GM23248 (cell line): ENCODE measurements at regions not wholly inside any gene's neighbourhood (a gene's known extent, or its start where the extent isn't known, plus 50 kb on each side); places are given as distances from the start of the nearest gene placed in this dataset.

ENCODE experiments used
- DNase-seq: peaks from one replicate; pipeline ENCODE4 v3.0.0-alpha.2; 2015
- H2AFZ ChIP-seq: fragments of 200-600 bp; sonication (generic); 2 replicates; pipeline ENCODE4 v1.6.1; 2016; ENCODE audit warnings: antibody characterized with exemption
- H3F3A ChIP-seq: fragments of 200-600 bp; sonication (generic); 2 replicates; pipeline ENCODE4 v1.6.1; 2016; ENCODE audit warnings: mild to moderate bottlenecking, antibody characterized with exemption, mixed run types; ENCODE audit not compliant: insufficient read depth
- H3K27ac ChIP-seq: fragments of 200-600 bp; sonication (generic); 2 replicates; pipeline ENCODE4 v1.5.1; 2016; ENCODE audit warnings: mild to moderate bottlenecking
- H3K27me3 ChIP-seq: fragments of 200-600 bp; sonication (generic); replicated peaks from 2 replicates; pipeline ENCODE4 v1.6.1; 2016; ENCODE audit warnings: mild to moderate bottlenecking; ENCODE audit not compliant: insufficient read depth
- H3K36me3 ChIP-seq: fragments of 200-600 bp; sonication (generic); 2 replicates; pipeline ENCODE4 v1.6.1; 2016; ENCODE audit warnings: low read depth, mild to moderate bottlenecking
- H3K4me1 ChIP-seq: fragments of 200-600 bp; sonication (generic); 2 replicates; pipeline ENCODE4 v1.6.1; 2016; ENCODE audit warnings: mild to moderate bottlenecking; ENCODE audit not compliant: insufficient read depth
- H3K4me2 ChIP-seq: fragments of 200-600 bp; sonication (generic); one replicate; pipeline ENCODE4 v1.6.1; 2016; ENCODE audit warnings: mild to moderate bottlenecking; ENCODE audit not compliant: unreplicated experiment
- H3K4me3 ChIP-seq: fragments of 200-600 bp; sonication (generic); 2 replicates; pipeline ENCODE4 v1.5.1; 2016; ENCODE audit warnings: mild to moderate bottlenecking
- H3K79me2 ChIP-seq: fragments of 200-600 bp; sonication (generic); 2 replicates; pipeline ENCODE4 v1.6.1; 2016; ENCODE audit warnings: mild to moderate bottlenecking; ENCODE audit not compliant: insufficient read depth
- H3K9ac ChIP-seq: fragments of 200-600 bp; sonication (generic); 2 replicates; pipeline ENCODE4 v1.6.1; 2016; ENCODE audit warnings: mild to moderate bottlenecking
- H3K9me2 ChIP-seq: fragments of 200-600 bp; sonication (generic); 2 replicates; pipeline ENCODE4 v1.6.1; 2016; ENCODE audit warnings: mixed run types, mild to moderate bottlenecking, moderate library complexity; ENCODE audit not compliant: insufficient read depth
- H3K9me3 ChIP-seq: fragments of 200-600 bp; sonication (generic); one replicate; pipeline ENCODE4 v1.6.1; 2017; ENCODE audit warnings: low read depth
- H4K20me1 ChIP-seq: fragments of 200-600 bp; sonication (generic); 2 replicates; pipeline ENCODE4 v1.6.0; 2016; ENCODE audit not compliant: insufficient read depth
- EZH2 ChIP-seq: fragments of 200-600 bp; sonication (generic); IDR thresholded peaks from 2 replicates; pipeline ENCODE4 v1.6.1; 2018; ENCODE audit warnings: antibody characterized with exemption, mild to moderate bottlenecking; ENCODE audit not compliant: insufficient read depth, poor library complexity, severe bottlenecking
- EZH2phosphoT487 ChIP-seq: fragments of 200-600 bp; sonication (generic); IDR thresholded peaks from 2 replicates; pipeline ENCODE4 v1.6.1; 2018; ENCODE audit warnings: antibody characterized with exemption, moderate library complexity, mild to moderate bottlenecking, low read depth; ENCODE audit not compliant: insufficient read depth
- WGBS, 2 experiments: methylation state at CpG; one replicate each; pipeline ENCODE4 v1.1.6; 2015 to 2017; ENCODE audit warnings: low lambda C conversion rate in 2 of 2, low coverage in 1 of 2; ENCODE audit errors: missing lambda C conversion rate in 2 of 2; 5-methylcytosine and 5-hydroxymethylcytosine counted together
- in situ Hi-C: fragments of 300-500 bp; cut with MboI; formaldehyde crosslinking; loops from 2 replicates; pipeline ENCODE4 v1.15.0; 2020

DNA sequence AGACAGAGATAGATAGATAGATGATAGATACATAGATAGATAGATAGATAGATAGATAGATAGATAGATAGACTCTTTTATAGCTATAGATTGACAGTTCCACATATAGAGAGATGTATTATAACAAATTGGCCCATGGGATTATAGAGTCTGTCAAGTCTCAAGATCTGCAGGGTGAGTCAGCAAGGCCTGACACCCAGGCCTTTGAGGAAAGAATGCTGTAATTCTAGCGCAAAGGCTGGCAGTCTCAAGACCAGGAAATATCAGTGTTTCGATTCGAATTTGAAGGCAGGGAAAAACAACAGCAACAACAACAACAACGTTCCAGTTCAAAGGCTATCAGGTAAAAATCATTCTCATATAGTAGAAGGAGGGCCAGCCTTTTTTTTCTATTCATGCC lies 339.2 kb upstream of the CDH9 start:
- no peak overlapping the region for H3K9ac ChIP-seq
- H3K27me3 ChIP-seq = no peaks in the 10 kb centered on the region
- no peak overlapping the region for H3K4me2 ChIP-seq
- no peaks in the 10 kb centered on the region for H3K9me3 ChIP-seq
- in situ Hi-C loops = no loop called here
- no peak overlapping the region for H3K27ac ChIP-seq
- no peaks in the 10 kb centered on the region for H3K9me2 ChIP-seq
- WGBS, 2 experiments = 35 to 36% methylated on average over 4 of the region's 4 CpGs
- TF ChIP-seq EZH2 (no peak), EZH2phosphoT487 (no peak)
- no peaks in the 10 kb centered on the region for H3K36me3 ChIP-seq
- H3K4me3 ChIP-seq = no peak overlapping the region
- H3F3A ChIP-seq = no peaks in the 10 kb centered on the region
- no peaks in the 10 kb centered on the region for H3K4me1 ChIP-seq
- no peak for DNase-seq
- H3K79me2 ChIP-seq = no peaks in the 10 kb centered on the region
- no peaks in the 10 kb centered on the region for H4K20me1 ChIP-seq
- no peak overlapping the region for H2AFZ ChIP-seq

DNA sequence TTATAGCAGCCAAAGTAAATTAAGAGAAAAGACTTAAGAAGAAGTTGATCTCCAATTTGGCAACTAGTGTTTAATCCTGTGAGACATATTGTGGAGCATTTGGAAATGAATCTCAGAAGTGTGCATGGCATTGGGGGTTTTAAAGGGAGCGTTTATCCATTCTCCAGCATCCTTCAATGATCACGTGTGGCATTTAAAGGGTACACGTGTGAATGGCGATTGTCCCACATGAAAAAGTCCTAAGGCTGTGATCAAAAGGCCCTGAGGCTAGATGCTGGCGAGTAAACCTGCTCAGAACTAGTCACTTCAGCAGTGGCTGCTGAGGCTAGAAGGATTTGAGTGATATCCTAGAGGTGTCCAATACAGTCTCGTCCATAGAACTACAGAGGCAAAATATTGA lies 315.6 kb upstream of the CDH9 start:
- Histone ChIP-seq H3K27me3 (no peaks in the 10 kb centered on the region), H3K4me3 (no peak overlapping the region), H3F3A (no peaks in the 10 kb centered on the region), H3K36me3 (no peaks in the 10 kb centered on the region), H3K9ac (no peak overlapping the region), H3K27ac (no peak overlapping the region), H3K79me2 (no peaks in the 10 kb centered on the region), H2AFZ (no peak overlapping the region), H3K9me2 (no peaks in the 10 kb centered on the region), H4K20me1 (no peaks in the 10 kb centered on the region), H3K9me3 (no peaks in the 10 kb centered on the region), H3K4me1 (no peaks in the 10 kb centered on the region), H3K4me2 (no peak overlapping the region)
- WGBS, 2 experiments = 10 to 23% methylated on average over 6 of the region's 6 CpGs
- TF ChIP-seq EZH2 (no peak), EZH2phosphoT487 (no peak)
- no peak for DNase-seq
- in situ Hi-C loops = no loop called here

DNA sequence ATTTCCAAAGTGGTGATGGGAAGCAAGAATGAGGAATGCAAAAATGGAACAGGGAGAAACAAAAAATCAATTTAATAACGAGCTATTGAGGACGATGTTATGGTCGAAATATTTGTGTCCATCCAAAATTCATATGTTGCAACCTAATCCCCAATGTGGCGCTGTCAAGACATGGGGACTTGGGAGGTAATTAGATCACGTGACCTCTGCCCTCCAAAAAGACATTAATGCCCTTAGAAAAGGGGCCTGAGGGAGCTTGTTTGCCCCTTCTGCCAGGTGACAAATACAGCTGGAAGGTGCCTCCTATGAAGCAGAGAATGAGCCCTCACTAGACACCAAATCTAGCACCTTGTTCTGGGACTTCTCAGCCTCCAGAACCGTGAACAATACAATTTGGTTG lies 315.2 kb upstream of the CDH9 start:
- no peaks in the 10 kb centered on the region for H4K20me1 ChIP-seq
- H3K9me2 ChIP-seq = no peaks in the 10 kb centered on the region
- H3K9me3 ChIP-seq = no peaks in the 10 kb centered on the region
- H3F3A ChIP-seq = no peaks in the 10 kb centered on the region
- H3K4me2 ChIP-seq = no peak overlapping the region
- WGBS, 2 experiments = 15 to 17% methylated on average over 6 of the region's 6 CpGs
- H3K9ac ChIP-seq = no peak overlapping the region
- no peak overlapping the region for H2AFZ ChIP-seq
- no peaks in the 10 kb centered on the region for H3K36me3 ChIP-seq
- no peaks in the 10 kb centered on the region for H3K4me1 ChIP-seq
- in situ Hi-C loops = no loop called here
- H3K79me2 ChIP-seq = no peaks in the 10 kb centered on the region
- H3K27me3 ChIP-seq = no peaks in the 10 kb centered on the region
- DNase-seq = no peak
- no peak overlapping the region for H3K27ac ChIP-seq
- TF ChIP-seq EZH2phosphoT487 (no peak), EZH2 (no peak)
- H3K4me3 ChIP-seq = no peak overlapping the region

DNA sequence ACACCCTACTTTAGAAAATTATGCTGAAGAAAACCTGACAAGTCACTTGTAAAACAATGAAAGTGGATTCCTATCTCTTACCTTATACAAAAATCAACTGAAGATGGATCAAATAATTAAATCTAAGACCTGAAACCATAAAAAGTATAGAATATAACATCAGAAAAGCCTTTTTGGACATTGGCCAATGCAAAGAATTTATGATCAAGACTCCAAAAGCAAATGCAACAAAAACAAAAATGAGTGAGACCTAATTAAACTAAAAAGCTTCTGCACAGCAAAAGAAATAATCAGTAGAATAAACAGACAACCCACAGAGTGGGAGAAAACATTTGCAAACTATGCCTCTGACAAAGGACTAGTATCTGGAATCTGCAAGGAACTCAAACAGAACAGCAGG lies 303.0 kb upstream of the CDH9 start:
- Histone ChIP-seq H3K27ac (no peak overlapping the region), H2AFZ (no peak overlapping the region), H3K36me3 (no peaks in the 10 kb centered on the region), H3K9me3 (no peaks in the 10 kb centered on the region), H4K20me1 (no peaks in the 10 kb centered on the region), H3K9ac (no peak overlapping the region), H3K4me2 (no peak overlapping the region), H3K9me2 (no peaks in the 10 kb centered on the region), H3K79me2 (no peaks in the 10 kb centered on the region), H3K4me3 (no peak overlapping the region), H3F3A (no peaks in the 10 kb centered on the region), H3K27me3 (no peaks in the 10 kb centered on the region), H3K4me1 (no peaks in the 10 kb centered on the region)
- TF ChIP-seq EZH2 = no peak
- no peak for TF ChIP-seq EZH2phosphoT487
- no peak for DNase-seq
- in situ Hi-C loops = no loop called here

DNA sequence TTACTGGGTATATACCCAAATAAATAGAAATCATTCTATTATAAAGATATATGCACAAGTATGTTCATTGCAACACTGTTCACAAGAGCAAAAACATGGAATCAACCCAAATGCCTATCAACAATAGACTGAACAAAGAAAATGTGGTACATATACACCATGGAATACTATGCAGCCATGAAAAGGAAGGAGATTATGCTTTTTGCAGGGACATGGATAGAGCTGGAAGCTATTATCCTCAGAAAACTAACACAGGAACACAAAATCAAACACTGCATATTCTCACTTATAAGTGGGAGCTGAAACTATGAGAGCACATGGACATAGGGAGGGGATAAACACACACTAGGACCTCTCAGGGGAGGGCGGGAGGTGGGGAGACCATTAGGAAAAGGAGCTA lies 298.4 kb upstream of the CDH9 start:
- in situ Hi-C loops = no loop called here
- H3K9me2 ChIP-seq = no peaks in the 10 kb centered on the region
- WGBS, 2 experiments = 0% methylated on average over 1 of the region's 1 CpG
- no peaks in the 10 kb centered on the region for H4K20me1 ChIP-seq
- no peak overlapping the region for H3K9ac ChIP-seq
- H3K4me2 ChIP-seq = no peak overlapping the region
- DNase-seq = no peak
- no peak for TF ChIP-seq EZH2
- TF ChIP-seq EZH2phosphoT487 = no peak
- H3K36me3 ChIP-seq = no peaks in the 10 kb centered on the region
- H2AFZ ChIP-seq = no peak overlapping the region
- peaks cover 4% of the 10 kb centered on the region; the same call in 1 of the 2 replicates for H3K4me1 ChIP-seq
- no peaks in the 10 kb centered on the region for H3K79me2 ChIP-seq
- no peaks in the 10 kb centered on the region for H3F3A ChIP-seq
- H3K9me3 ChIP-seq = no peaks in the 10 kb centered on the region
- H3K27ac ChIP-seq = no peak overlapping the region
- H3K27me3 ChIP-seq = no peaks in the 10 kb centered on the region
- no peak overlapping the region for H3K4me3 ChIP-seq
